SJCRH30 (cell line): ENCODE measurements at regions not wholly inside any gene's neighbourhood (a gene's known extent, or its start where the extent isn't known, plus 50 kb on each side); places are given as distances from the start of the nearest gene placed in this dataset.

Experiments
- DNase-seq, 2 experiments: peaks; one replicate each; pipeline ENCODE4 v3.0.0-alpha.2; 2015 to 2020
- H3K27ac ChIP-seq: fragments of 250-450 bp; sonication (Bioruptor Pico); 2 replicates; pipeline ENCODE4 v1.5.1; 2020; ENCODE audit warnings: mild to moderate bottlenecking, moderate library complexity
- H3K27me3 ChIP-seq: fragments of 250-450 bp; sonication (Bioruptor Pico); 2 replicates; pipeline ENCODE4 v1.5.1; 2020; ENCODE audit warnings: mild to moderate bottlenecking, moderate library complexity
- H3K36me3 ChIP-seq: fragments of 250-450 bp; sonication (Bioruptor Pico); 2 replicates; pipeline ENCODE4 v1.5.1; 2020; ENCODE audit warnings: mild to moderate bottlenecking, moderate library complexity
- H3K4me1 ChIP-seq: fragments of 250-450 bp; sonication (Bioruptor Pico); 2 replicates; pipeline ENCODE4 v1.5.1; 2020; ENCODE audit warnings: mild to moderate bottlenecking, moderate library complexity
- H3K4me3 ChIP-seq: fragments of 250-450 bp; sonication (Bioruptor Pico); 2 replicates; pipeline ENCODE4 v1.5.1; 2020; ENCODE audit warnings: mild to moderate bottlenecking, moderate library complexity
- H3K9me3 ChIP-seq: fragments of 250-450 bp; sonication (Bioruptor Pico); replicated peaks from 2 replicates; pipeline ENCODE4 v1.5.1; 2020; ENCODE audit warnings: mild to moderate bottlenecking, moderate library complexity

GRCh38 chr18:61710082-61710620 lies 182.7 kb downstream of the RNF152 start:
- DNase-seq, result peak; percentile 29 to 32
- H3K36me3 ChIP-seq, result no peaks in the 10 kb centered on the region

GRCh38 chr18:61706276-61706915 lies 186.4 kb downstream of the RNF152 start:
- Histone ChIP-seq H3K27ac (no peak overlapping the region; the same call in 1 of the 2 replicates), H3K36me3 (no peaks in the 10 kb centered on the region), H3K27me3 (no peaks in the 10 kb centered on the region), H3K9me3 (no peaks in the 10 kb centered on the region), H3K4me1 (peaks cover 10% of the 10 kb centered on the region; the same call in 1 of the 2 replicates), H3K4me3 (no peak overlapping the region)
- no peak for DNase-seq

More at GRCh38 chr18:61710082-61710620, 182.7 kb downstream of the RNF152 start:
- Histone ChIP-seq H3K4me1 (peaks cover 10% of the 10 kb centered on the region; the same call in 1 of the 2 replicates), H3K27me3 (no peaks in the 10 kb centered on the region), H3K9me3 (no peaks in the 10 kb centered on the region), H3K4me3 (no peak overlapping the region), H3K27ac (no peak overlapping the region)

- H3K27me3 ChIP-seq, result no peaks in the 10 kb centered on the region
- H3K36me3 ChIP-seq, result no peaks in the 10 kb centered on the region
- H3K9me3 ChIP-seq, result no peaks in the 10 kb centered on the region
- H3K27ac ChIP-seq, result no peak overlapping the region
- peaks cover 10% of the 10 kb centered on the region; the same call in 1 of the 2 replicates for H3K4me1 ChIP-seq
- DNase-seq, result no peak
- H3K4me3 ChIP-seq, result no peak overlapping the region
These were observed 189.3 kb downstream of the RNF152 start for GRCh38 chr18:61703508-61703907.

- Histone ChIP-seq H3K27ac (no peak overlapping the region), H3K36me3 (no peaks in the 10 kb centered on the region), H3K4me1 (0 out of 2 replicates have a peak, but pooled peaks cover under 1% of the 10 kb centered on the region), H3K27me3 (no peaks in the 10 kb centered on the region), H3K4me3 (no peak overlapping the region), H3K9me3 (no peaks in the 10 kb centered on the region)
- no peak for DNase-seq
These were observed 190.8 kb downstream of the RNF152 start for GRCh38 chr18:61702007-61702406.

GRCh38 chr18:61699397-61700110 lies 193.3 kb downstream of the RNF152 start:
- no peak for DNase-seq
- Histone ChIP-seq H3K27ac (no peak overlapping the region), H3K36me3 (no peaks in the 10 kb centered on the region), H3K4me3 (no peak overlapping the region), H3K4me1 (no peaks in the 10 kb centered on the region), H3K27me3 (no peaks in the 10 kb centered on the region), H3K9me3 (no peaks in the 10 kb centered on the region)

- Histone ChIP-seq H3K36me3 (no peaks in the 10 kb centered on the region), H3K4me1 (no peaks in the 10 kb centered on the region), H3K27ac (no peak overlapping the region), H3K27me3 (no peaks in the 10 kb centered on the region), H3K4me3 (no peak overlapping the region), H3K9me3 (no peaks in the 10 kb centered on the region)
- no peak for DNase-seq
These were observed 195.4 kb downstream of the RNF152 start for GRCh38 chr18:61697306-61697909.

GRCh38 chr18:61694236-61694635 lies 198.6 kb downstream of the RNF152 start:
- Histone ChIP-seq H3K4me1 (no peaks in the 10 kb centered on the region), H3K27me3 (no peaks in the 10 kb centered on the region), H3K36me3 (no peaks in the 10 kb centered on the region), H3K4me3 (no peak overlapping the region), H3K9me3 (no peaks in the 10 kb centered on the region), H3K27ac (no peak overlapping the region)
- no peak for DNase-seq

- no peaks in the 10 kb centered on the region for H3K36me3 ChIP-seq
- no peaks in the 10 kb centered on the region for H3K4me1 ChIP-seq
- DNase-seq, result no peak
These were observed 202.2 kb downstream of the RNF152 start for GRCh38 chr18:61690418-61691138.

GRCh38 chr18:61687317-61687716 lies 205.5 kb downstream of the RNF152 start:
- H3K27me3 ChIP-seq, result no peaks in the 10 kb centered on the region
- no peaks in the 10 kb centered on the region for H3K36me3 ChIP-seq
- H3K9me3 ChIP-seq, result no peaks in the 10 kb centered on the region
- H3K27ac ChIP-seq, result no peak overlapping the region
- DNase-seq, result no peak
- no peak overlapping the region for H3K4me3 ChIP-seq
- no peaks in the 10 kb centered on the region for H3K4me1 ChIP-seq

More at GRCh38 chr18:61690418-61691138, 202.2 kb downstream of the RNF152 start:
- Histone ChIP-seq H3K9me3 (no peaks in the 10 kb centered on the region), H3K27me3 (no peaks in the 10 kb centered on the region), H3K4me3 (no peak overlapping the region), H3K27ac (no peak overlapping the region)

GRCh38 chr18:61683856-61684255 lies 209.0 kb downstream of the RNF152 start:
- no peaks in the 10 kb centered on the region for H3K4me1 ChIP-seq
- H3K9me3 ChIP-seq, result no peaks in the 10 kb centered on the region
- H3K27me3 ChIP-seq, result no peaks in the 10 kb centered on the region
- no peaks in the 10 kb centered on the region for H3K36me3 ChIP-seq
- no peak overlapping the region for H3K4me3 ChIP-seq
- DNase-seq, result no peak
- H3K27ac ChIP-seq, result no peak overlapping the region

GRCh38 chr18:61681065-61681464 lies 211.7 kb downstream of the RNF152 start:
- H3K4me3 ChIP-seq, result no peak overlapping the region
- no peaks in the 10 kb centered on the region for H3K4me1 ChIP-seq
- H3K9me3 ChIP-seq, result no peaks in the 10 kb centered on the region
- H3K36me3 ChIP-seq, result no peaks in the 10 kb centered on the region
- no peak overlapping the region for H3K27ac ChIP-seq
- H3K27me3 ChIP-seq, result no peaks in the 10 kb centered on the region
- DNase-seq, result no peak

GRCh38 chr18:61679836-61680235 lies 213.0 kb downstream of the RNF152 start:
- no peaks in the 10 kb centered on the region for H3K4me1 ChIP-seq
- H3K4me3 ChIP-seq, result no peak overlapping the region
- no peak for DNase-seq
- no peaks in the 10 kb centered on the region for H3K9me3 ChIP-seq
- no peak overlapping the region for H3K27ac ChIP-seq
- no peaks in the 10 kb centered on the region for H3K36me3 ChIP-seq
- H3K27me3 ChIP-seq, result no peaks in the 10 kb centered on the region

- no peak overlapping the region for H3K4me3 ChIP-seq
- no peak for DNase-seq
- H3K27ac ChIP-seq, result no peak overlapping the region
- H3K27me3 ChIP-seq, result no peaks in the 10 kb centered on the region
- no peaks in the 10 kb centered on the region for H3K36me3 ChIP-seq
- no peaks in the 10 kb centered on the region for H3K4me1 ChIP-seq
- H3K9me3 ChIP-seq, result no peaks in the 10 kb centered on the region
These were observed 215.3 kb downstream of the RNF152 start for GRCh38 chr18:61677435-61677970.

- no peaks in the 10 kb centered on the region for H3K27me3 ChIP-seq
- H3K4me1 ChIP-seq, result no peaks in the 10 kb centered on the region
- H3K27ac ChIP-seq, result no peak overlapping the region
- no peak for DNase-seq
- no peak overlapping the region for H3K4me3 ChIP-seq
- no peaks in the 10 kb centered on the region for H3K9me3 ChIP-seq
- H3K36me3 ChIP-seq, result no peaks in the 10 kb centered on the region
These were observed 215.9 kb downstream of the RNF152 start for GRCh38 chr18:61676773-61677434.
